Liver (tissue), 8 donors: ENCODE measurements at regions not wholly inside any gene's neighbourhood (a gene's known extent, or its start where the extent isn't known, plus 50 kb on each side); places are given as distances from the start of the nearest gene placed in this dataset.

Experiments
- DNase-seq: peaks from one replicate; pipeline ENCODE4 v3.0.0-alpha.2; 2017; ENCODE audit warnings: low spot score
- H3K27ac ChIP-seq, 2 donors: one replicate each; pipeline ENCODE4 v1.7.0; 2013; ENCODE audit warnings: inconsistent platforms in 2 of 2, low read length in 2 of 2, control low read depth in 1 of 2, low read depth in 1 of 2, mild to moderate bottlenecking in 1 of 2
- H3K27me3 ChIP-seq, 4 donors: one replicate each; pipeline versions ENCODE4 v1.6.1 to v1.7.0; 2013; ENCODE audit warnings: low read length in 3 of 4, inconsistent platforms in 1 of 4, mild to moderate bottlenecking in 1 of 4, moderate library complexity in 1 of 4; ENCODE audit not compliant: control insufficient read depth in 4 of 4, insufficient read depth in 4 of 4
- H3K36me3 ChIP-seq, 4 donors: one replicate each; pipeline versions ENCODE4 v1.6.1 to v1.7.0; 2013; ENCODE audit warnings: low read length in 3 of 4, mild to moderate bottlenecking in 3 of 4, low read depth in 1 of 4, moderate library complexity in 1 of 4; ENCODE audit not compliant: control insufficient read depth in 4 of 4, insufficient read depth in 3 of 4
- H3K4me1 ChIP-seq, 4 donors: one replicate each; pipeline versions ENCODE4 v1.6.1 to v1.7.0; 2013; ENCODE audit warnings: low read length in 3 of 4, mild to moderate bottlenecking in 3 of 4, moderate library complexity in 1 of 4; ENCODE audit not compliant: control insufficient read depth in 4 of 4, insufficient read depth in 4 of 4
- H3K4me3 ChIP-seq, 3 donors: one replicate each; pipeline versions ENCODE4 v1.6.1 to v1.7.0; 2013; ENCODE audit warnings: low read length in 3 of 3, control low read depth in 1 of 3, low read depth in 1 of 3, mild to moderate bottlenecking in 1 of 3
- H3K9ac ChIP-seq, 2 donors: one replicate each; pipeline ENCODE4 v1.7.0; 2013; ENCODE audit warnings: low read length in 2 of 2, mild to moderate bottlenecking in 2 of 2, moderate library complexity in 2 of 2, control low read depth in 1 of 2, low read depth in 1 of 2
- H3K9me3 ChIP-seq, 4 donors: one replicate each; pipeline versions ENCODE4 v1.6.1 to v1.7.0; 2013; ENCODE audit warnings: low read length in 3 of 4; ENCODE audit not compliant: control insufficient read depth in 4 of 4
- ATF3 ChIP-seq: IDR thresholded peaks from 2 replicates; pipeline ENCODE4 v1.6.1; 2016; ENCODE audit warnings: antibody characterized with exemption
- CTCF ChIP-seq: fragments of 150-350 bp; IDR thresholded peaks from 2 replicates; pipeline ENCODE4 v1.5.1; 2017; ENCODE audit warnings: improper control_type of control experiment, low read depth, low read length; ENCODE audit not compliant: missing input control
- EGR1 ChIP-seq, 2 donors: IDR thresholded peaks; 2 replicates each; pipeline ENCODE4 v1.6.1; 2016 to 2018; ENCODE audit warnings: antibody characterized with exemption in 2 of 2, low read depth in 2 of 2
- FOXA1 ChIP-seq: IDR thresholded peaks from 2 replicates; pipeline ENCODE4 v1.6.1; 2016; ENCODE audit warnings: antibody characterized with exemption
- FOXA2 ChIP-seq: IDR thresholded peaks from 2 replicates; pipeline ENCODE4 v1.6.1; 2016; ENCODE audit warnings: antibody characterized with exemption
- GABPA ChIP-seq, 2 donors: IDR thresholded peaks in 1 of 2; conservative IDR thresholded peaks in 1 of 2; 2 replicates each; pipeline ENCODE4 v1.6.1; 2016; ENCODE audit warnings: antibody characterized with exemption in 2 of 2, mild to moderate bottlenecking in 1 of 2, moderate library complexity in 1 of 2
- HNF4A ChIP-seq, 2 donors: conservative IDR thresholded peaks; 2 replicates each; pipeline ENCODE4 v1.6.1; 2016; ENCODE audit warnings: antibody characterized with exemption in 2 of 2, mild to moderate bottlenecking in 2 of 2
- HNF4G ChIP-seq: IDR thresholded peaks from 2 replicates; pipeline ENCODE4 v1.6.1; 2016; ENCODE audit warnings: antibody characterized with exemption
- JUND ChIP-seq, 2 donors: IDR thresholded peaks; 2 replicates each; pipeline ENCODE4 v1.6.1; 2016; ENCODE audit warnings: antibody characterized with exemption in 2 of 2
- MAX ChIP-seq: IDR thresholded peaks from 2 replicates; pipeline ENCODE4 v1.6.1; 2016; ENCODE audit warnings: antibody characterized with exemption
- NR2F2 ChIP-seq: IDR thresholded peaks from 2 replicates; pipeline ENCODE4 v1.6.1; 2016; ENCODE audit warnings: antibody characterized with exemption
- RAD21 ChIP-seq, 2 donors: IDR thresholded peaks; 2 replicates each; pipeline ENCODE4 v1.6.1; 2016; ENCODE audit warnings: antibody characterized with exemption in 2 of 2, mild to moderate bottlenecking in 2 of 2
- RXRA ChIP-seq, 2 donors: IDR thresholded peaks; 2 replicates each; pipeline ENCODE4 v1.6.1; 2017 to 2018; ENCODE audit warnings: antibody characterized with exemption in 2 of 2, mild to moderate bottlenecking in 1 of 2
- SP1 ChIP-seq: IDR thresholded peaks from 2 replicates; pipeline ENCODE4 v1.6.1; 2018; ENCODE audit warnings: antibody characterized with exemption, mild to moderate bottlenecking
- TAF1 ChIP-seq: conservative IDR thresholded peaks from 2 replicates; pipeline ENCODE4 v1.6.1; 2016; ENCODE audit warnings: antibody characterized with exemption, mild to moderate bottlenecking
- YY1 ChIP-seq: IDR thresholded peaks from 2 replicates; pipeline ENCODE4 v1.6.1; 2016; ENCODE audit warnings: antibody characterized with exemption, mild to moderate bottlenecking
- WGBS: extraction: QIAGEN DNeasy Blood & Tissue Kit; methylation state at CpG from one replicate; pipeline ENCODE4 v1.1.7; 2013; 5-methylcytosine and 5-hydroxymethylcytosine counted together
- TF ChIP-seq, protein P1 (sequence below): IDR thresholded peaks from 2 replicates; pipeline ENCODE4 v1.6.1; 2016; ENCODE audit warnings: antibody characterized with exemption, mild to moderate bottlenecking
- TF ChIP-seq, protein P2 (sequence below): IDR thresholded peaks from 2 replicates; pipeline ENCODE4 v1.6.1; 2016; ENCODE audit warnings: antibody characterized with exemption
- donor health status: healthy.
- donor health status: healthy.
- donor health status: healthy.
- donor health status: healthy.
- donor health status: healthy.

GRCh38 chr18:31248783-31249521 is 69.0 kb upstream of the DSG1 start:
- WGBS = 98% methylated on average over 6 of the region's 6 CpGs
- DNase-seq = no peak
- TF ChIP-seq CTCF (no peak), HNF4G (no peak)

GRCh38 chr18:31250902-31251301 is 67.1 kb upstream of the DSG1 start:
- TF ChIP-seq RAD21 (IDR thresholded peaks at IDR 0.05) (no peak), EGR1 (IDR thresholded peaks at IDR 0.05; ENCODE audit: low read depth in 2 of 2) (no peak), ATF3 (no peak), JUND (IDR thresholded peaks at IDR 0.05) (no peak), HNF4A (conservative IDR thresholded peaks at IDR 0.05) (no peak), RXRA (IDR thresholded peaks at IDR 0.05) (no peak), HNF4G (no peak), NR2F2 (no peak), FOXA2 (no peak), MAX (no peak), GABPA (IDR thresholded peaks at IDR 0.05 in 1 of 2, conservative IDR thresholded peaks at IDR 0.05 in 1 of 2) (no peak), CTCF (no peak), FOXA1 (no peak), SP1 (no peak), YY1 (no peak), TAF1 (no peak)
- TF ChIP-seq, protein P1, sequence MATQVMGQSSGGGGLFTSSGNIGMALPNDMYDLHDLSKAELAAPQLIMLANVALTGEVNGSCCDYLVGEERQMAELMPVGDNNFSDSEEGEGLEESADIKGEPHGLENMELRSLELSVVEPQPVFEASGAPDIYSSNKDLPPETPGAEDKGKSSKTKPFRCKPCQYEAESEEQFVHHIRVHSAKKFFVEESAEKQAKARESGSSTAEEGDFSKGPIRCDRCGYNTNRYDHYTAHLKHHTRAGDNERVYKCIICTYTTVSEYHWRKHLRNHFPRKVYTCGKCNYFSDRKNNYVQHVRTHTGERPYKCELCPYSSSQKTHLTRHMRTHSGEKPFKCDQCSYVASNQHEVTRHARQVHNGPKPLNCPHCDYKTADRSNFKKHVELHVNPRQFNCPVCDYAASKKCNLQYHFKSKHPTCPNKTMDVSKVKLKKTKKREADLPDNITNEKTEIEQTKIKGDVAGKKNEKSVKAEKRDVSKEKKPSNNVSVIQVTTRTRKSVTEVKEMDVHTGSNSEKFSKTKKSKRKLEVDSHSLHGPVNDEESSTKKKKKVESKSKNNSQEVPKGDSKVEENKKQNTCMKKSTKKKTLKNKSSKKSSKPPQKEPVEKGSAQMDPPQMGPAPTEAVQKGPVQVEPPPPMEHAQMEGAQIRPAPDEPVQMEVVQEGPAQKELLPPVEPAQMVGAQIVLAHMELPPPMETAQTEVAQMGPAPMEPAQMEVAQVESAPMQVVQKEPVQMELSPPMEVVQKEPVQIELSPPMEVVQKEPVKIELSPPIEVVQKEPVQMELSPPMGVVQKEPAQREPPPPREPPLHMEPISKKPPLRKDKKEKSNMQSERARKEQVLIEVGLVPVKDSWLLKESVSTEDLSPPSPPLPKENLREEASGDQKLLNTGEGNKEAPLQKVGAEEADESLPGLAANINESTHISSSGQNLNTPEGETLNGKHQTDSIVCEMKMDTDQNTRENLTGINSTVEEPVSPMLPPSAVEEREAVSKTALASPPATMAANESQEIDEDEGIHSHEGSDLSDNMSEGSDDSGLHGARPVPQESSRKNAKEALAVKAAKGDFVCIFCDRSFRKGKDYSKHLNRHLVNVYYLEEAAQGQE = no peak
- TF ChIP-seq, protein P2, sequence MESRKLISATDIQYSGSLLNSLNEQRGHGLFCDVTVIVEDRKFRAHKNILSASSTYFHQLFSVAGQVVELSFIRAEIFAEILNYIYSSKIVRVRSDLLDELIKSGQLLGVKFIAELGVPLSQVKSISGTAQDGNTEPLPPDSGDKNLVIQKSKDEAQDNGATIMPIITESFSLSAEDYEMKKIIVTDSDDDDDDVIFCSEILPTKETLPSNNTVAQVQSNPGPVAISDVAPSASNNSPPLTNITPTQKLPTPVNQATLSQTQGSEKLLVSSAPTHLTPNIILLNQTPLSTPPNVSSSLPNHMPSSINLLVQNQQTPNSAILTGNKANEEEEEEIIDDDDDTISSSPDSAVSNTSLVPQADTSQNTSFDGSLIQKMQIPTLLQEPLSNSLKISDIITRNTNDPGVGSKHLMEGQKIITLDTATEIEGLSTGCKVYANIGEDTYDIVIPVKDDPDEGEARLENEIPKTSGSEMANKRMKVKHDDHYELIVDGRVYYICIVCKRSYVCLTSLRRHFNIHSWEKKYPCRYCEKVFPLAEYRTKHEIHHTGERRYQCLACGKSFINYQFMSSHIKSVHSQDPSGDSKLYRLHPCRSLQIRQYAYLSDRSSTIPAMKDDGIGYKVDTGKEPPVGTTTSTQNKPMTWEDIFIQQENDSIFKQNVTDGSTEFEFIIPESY = no peak
- 89% methylated on average over 2 of the region's 2 CpGs for WGBS
- H3K27ac ChIP-seq = no peak overlapping the region

More at GRCh38 chr18:31248783-31249521, 69.0 kb upstream of the DSG1 start:
- H3K9ac ChIP-seq = no peak overlapping the region
- H3K36me3 ChIP-seq = peaks cover 0 to 2% (median 1%) of the 10 kb centered on the region in 4 donors
- no peaks in the 10 kb centered on the region for H3K9me3 ChIP-seq
- H3K27ac ChIP-seq = no peak overlapping the region
- no peak overlapping the region for H3K4me3 ChIP-seq
- no peaks in the 10 kb centered on the region for H3K27me3 ChIP-seq
- H3K4me1 ChIP-seq = peaks cover 2 to 17% (median 9%) of the 10 kb centered on the region in 4 donors

More at GRCh38 chr18:31250902-31251301, 67.1 kb upstream of the DSG1 start:
- H3K36me3 ChIP-seq = peaks cover 0 to 2% (median 1%) of the 10 kb centered on the region in 4 donors
- DNase-seq = no peak
- H3K9ac ChIP-seq = no peak overlapping the region
- H3K4me3 ChIP-seq = no peak overlapping the region
- H3K9me3 ChIP-seq = no peaks in the 10 kb centered on the region
- peaks cover 0 to 6% (median under 1%) of the 10 kb centered on the region in 4 donors for H3K4me1 ChIP-seq
- H3K27me3 ChIP-seq = no peaks in the 10 kb centered on the region
